K562 (cell line): ENCODE measurements at regions not wholly inside any gene's neighbourhood (a gene's known extent, or its start where the extent isn't known, plus 50 kb on each side); places are given as distances from the start of the nearest gene placed in this dataset.

Experiments used
- ATAC-seq: fragments of 200-7000 bp; cut with Tn5 transposase; 3 replicates; pipeline ENCODE4 v1.9.1; 2020; ENCODE audit warnings: moderate library complexity
- BruUV-seq: library from RNA; stranded (reverse); fragments of 400-500 nt; replicated peaks from 2 replicates; lab custom pipeline; 2021; lab: Mats Ljungman, UMichigan
- CTCF ChIA-PET: fragments of 300-600 bp; formaldehyde crosslinking; extraction: SDS; loops from one replicate; lab custom pipeline; 2021; ENCODE audit warnings: low intra/inter-chr PET ratio; lab: Yijun Ruan, JAX
- POLR2A ChIA-PET: fragments of 300-600, 350-650 bp; sonication (Branson Sonifier 250); formaldehyde crosslinking; extraction: SDS; loops from one replicate; lab custom pipeline; 2021; ENCODE audit warnings: antibody characterized with exemption, inconsistent platforms; lab: Yijun Ruan, JAX
- DNase-seq, 4 experiments: peaks; one replicate each; pipeline versions ENCODE4 v3.0.0 to v3.0.0-alpha.2; 2011 to 2018; ENCODE audit warnings: low spot score in 3 of 4, mixed read lengths in 3 of 4; ENCODE audit errors: extremely low read depth in 1 of 4
- FAIRE-seq: peaks from 2 replicates; lab custom pipeline; 2011; peaks lifted over from hg19 to GRCh38; lab: Jason Lieb, UNC
- H2AFZ ChIP-seq: 2 replicates; pipeline ENCODE4 v1.6.0; 2011; ENCODE audit warnings: low read depth, low read length, control low read depth, inconsistent platforms
- H3K27ac ChIP-seq: fragments of 200-600 bp; 3 replicates; pipeline ENCODE4 v1.8.0; 2011; ENCODE audit warnings: low read depth, mild to moderate bottlenecking, control low read depth, inconsistent platforms, low read length, moderate library complexity, mixed read lengths; ENCODE audit errors: extremely low read depth
- H3K27me3 ChIP-seq, 2 experiments: fragments of 300-600 bp in 1 of 2; 2 replicates in 1 of 2; 3 replicates in 1 of 2; pipeline versions ENCODE4 v1.6.0 to v1.8.0; 2011; ENCODE audit warnings: inconsistent platforms in 2 of 2, low read length in 2 of 2, mild to moderate bottlenecking in 1 of 2, mixed read lengths in 1 of 2, moderate library complexity in 1 of 2; ENCODE audit not compliant: control insufficient read depth in 2 of 2, insufficient read depth in 2 of 2
- H3K36me3 ChIP-seq: fragments of 300-600 bp; 3 replicates; pipeline ENCODE4 v1.8.0; 2011; ENCODE audit warnings: mild to moderate bottlenecking, low read length, inconsistent platforms; ENCODE audit not compliant: control insufficient read depth, insufficient read depth
- H3K4me1 ChIP-seq, 2 experiments: fragments of 200-600 bp in 1 of 2; replicated peaks in 1 of 2; 2 replicates in 1 of 2; 3 replicates in 1 of 2; pipeline versions ENCODE4 v1.5.1 to v1.8.0; 2011; ENCODE audit warnings: inconsistent platforms in 2 of 2, low read length in 2 of 2, mild to moderate bottlenecking in 1 of 2, mixed read lengths in 1 of 2, moderate library complexity in 1 of 2; ENCODE audit not compliant: control insufficient read depth in 2 of 2, insufficient read depth in 2 of 2
- H3K4me2 ChIP-seq: 2 replicates; pipeline ENCODE4 v1.6.1; 2011; ENCODE audit warnings: low read length, control low read depth, inconsistent platforms, mixed read lengths; ENCODE audit not compliant: insufficient read depth
- H3K4me3 ChIP-seq: fragments of 200-600 bp; sonication (generic), shearing (Covaris generic); 2 replicates; pipeline ENCODE4 v1.5.1; 2016; ENCODE audit warnings: control low read depth, inconsistent platforms
- H3K79me2 ChIP-seq: fragments of 200-600 bp; 3 replicates; pipeline ENCODE4 v1.8.0; 2011; ENCODE audit warnings: low read length, inconsistent platforms; ENCODE audit not compliant: control insufficient read depth, insufficient read depth
- H3K9ac ChIP-seq, 2 experiments: 2 replicates each; pipeline versions ENCODE4 v1.6.0 to v1.6.1; 2011; ENCODE audit warnings: low read depth in 2 of 2, low read length in 2 of 2, control low read depth in 1 of 2, inconsistent platforms in 1 of 2, mild to moderate bottlenecking in 1 of 2, mixed read lengths in 1 of 2; ENCODE audit not compliant: insufficient read depth in 1 of 2
- H3K9me1 ChIP-seq: one replicate; pipeline ENCODE4 v1.6.0; 2011; ENCODE audit warnings: inconsistent platforms, mild to moderate bottlenecking, low read length, moderate library complexity; ENCODE audit not compliant: control insufficient read depth, insufficient read depth
- H3K9me3 ChIP-seq: replicated peaks from 2 replicates; pipeline ENCODE4 v1.5.1; 2011; ENCODE audit warnings: low read depth, low read length, inconsistent platforms; ENCODE audit not compliant: control insufficient read depth, insufficient read depth
- H4K20me1 ChIP-seq: replicated peaks from 2 replicates; pipeline ENCODE4 v1.6.1; 2011; ENCODE audit warnings: low read length, inconsistent platforms, mixed read lengths; ENCODE audit not compliant: control insufficient read depth, insufficient read depth
- ERF ChIP-seq: fragments of 450-650 bp; formaldehyde crosslinking; IDR thresholded peaks from 2 replicates; pipeline ENCODE4 v1.4.0; 2020; ENCODE audit warnings: mild to moderate bottlenecking, mixed read lengths
- ETS2 ChIP-seq: IDR thresholded peaks from 2 replicates; pipeline ENCODE4 v1.6.1; 2016; ENCODE audit warnings: borderline replicate concordance, missing genetic modification characterization, mild to moderate bottlenecking, moderate library complexity, missing compliant biosample characterization; ENCODE audit not compliant: poor library complexity, severe bottlenecking
- GTF2E2 ChIP-seq: fragments of 200-800 bp; sonication (Bioruptor generic); IDR thresholded peaks from 2 replicates; pipeline ENCODE4 v1.6.1; 2016; ENCODE audit warnings: missing genetic modification characterization, missing compliant biosample characterization
- HNRNPH1 ChIP-seq: fragments of 200-400 bp; formaldehyde crosslinking; optimal IDR thresholded peaks from 2 replicates; pipeline ENCODE3; 2017; ENCODE audit warnings: low read depth, mild to moderate bottlenecking, low read length, moderate library complexity
- MEF2A ChIP-seq: IDR thresholded peaks from 2 replicates; pipeline ENCODE4 v1.6.1; 2011; ENCODE audit warnings: low read depth, mild to moderate bottlenecking, low read length, moderate library complexity; ENCODE audit not compliant: control insufficient read depth
- MXI1 ChIP-seq: IDR thresholded peaks from 2 replicates; pipeline ENCODE4 v1.6.1; 2011; ENCODE audit warnings: low read depth, mild to moderate bottlenecking, improper control_type of control experiment, low read length
- PHF21A ChIP-seq: fragments of 450-650 bp; IDR thresholded peaks from 2 replicates; pipeline ENCODE4 v1.6.1; 2017; ENCODE audit warnings: low read depth, borderline replicate concordance
- PRPF4 ChIP-seq: fragments of 200-400 bp; formaldehyde crosslinking; IDR thresholded peaks from one replicate; pipeline ENCODE4 v1.6.1; 2017; ENCODE audit warnings: low read length, low read depth, mild to moderate bottlenecking; ENCODE audit not compliant: insufficient read depth, poor library complexity, severe bottlenecking
- ZNF23 ChIP-seq: fragments of 250-450 bp; sonication (Bioruptor Pico); IDR thresholded peaks from 2 replicates; pipeline ENCODE4 v1.4.0; 2020; ENCODE audit warnings: mild to moderate bottlenecking
- WGBS: fragments of 100-300 bp; shearing (Covaris generic); methylation state at CpG from one replicate; pipeline ENCODE4 v1.1.6; 2016; ENCODE audit warnings: low coverage, mixed read lengths; ENCODE audit not compliant: insufficient coverage; ENCODE audit errors: missing lambda C conversion rate; 5-methylcytosine and 5-hydroxymethylcytosine counted together
- in situ Hi-C: fragments of 300-500 bp; cut with MboI; formaldehyde crosslinking; loops from 4 replicates; pipeline ENCODE4 v1.15.0; 2018; ENCODE audit warnings: inconsistent platforms, mixed read lengths
- intact Hi-C: fragments of 100-400 bp; cut with micrococcal nuclease; formaldehyde crosslinking; loops from 2 replicates; pipeline ENCODE4 v1.14.2; 2022
- TF ChIP-seq, protein P1 (sequence below): fragments of 250-450 bp; sonication (Bioruptor Pico); IDR thresholded peaks from 2 replicates; pipeline ENCODE4 v1.5.0; 2021; ENCODE audit warnings: mild to moderate bottlenecking, moderate library complexity

DNA sequence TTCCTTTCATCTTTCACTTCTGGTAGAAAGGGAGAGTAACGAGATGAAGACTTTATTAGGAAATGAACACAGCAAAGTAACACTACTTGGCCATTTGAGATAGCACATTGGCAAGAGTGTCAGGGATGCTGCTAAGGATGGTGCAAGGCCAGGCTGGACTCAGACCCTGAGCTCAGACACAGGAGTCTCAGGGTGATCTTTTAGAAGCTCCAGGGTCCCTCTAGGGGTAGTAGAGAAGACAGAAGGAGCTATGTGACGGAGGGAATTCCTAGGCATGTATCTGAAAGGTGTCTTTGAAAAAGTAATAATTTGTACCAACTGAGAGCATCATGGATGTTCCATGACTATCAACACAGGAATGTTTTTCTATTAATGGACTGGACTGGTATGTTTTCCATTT lies 436.5 kb downstream of the DHX35 start:
- H3K9me1 ChIP-seq = no peaks in the 10 kb centered on the region
- ChIA-PET POLR2A (no interaction called here), CTCF (no interaction called here)
- no peak overlapping the region for H3K27ac ChIP-seq
- TF ChIP-seq ETS2 (tag) (no peak), HNRNPH1 (no peak), GTF2E2 (tag) (no peak), MXI1 (no peak), ERF (CRISPR knock-in tag) (no peak), MEF2A (no peak), ZNF23 (CRISPR knock-in tag) (no peak), PRPF4 (no peak), PHF21A (no peak)
- TF ChIP-seq, protein P1, sequence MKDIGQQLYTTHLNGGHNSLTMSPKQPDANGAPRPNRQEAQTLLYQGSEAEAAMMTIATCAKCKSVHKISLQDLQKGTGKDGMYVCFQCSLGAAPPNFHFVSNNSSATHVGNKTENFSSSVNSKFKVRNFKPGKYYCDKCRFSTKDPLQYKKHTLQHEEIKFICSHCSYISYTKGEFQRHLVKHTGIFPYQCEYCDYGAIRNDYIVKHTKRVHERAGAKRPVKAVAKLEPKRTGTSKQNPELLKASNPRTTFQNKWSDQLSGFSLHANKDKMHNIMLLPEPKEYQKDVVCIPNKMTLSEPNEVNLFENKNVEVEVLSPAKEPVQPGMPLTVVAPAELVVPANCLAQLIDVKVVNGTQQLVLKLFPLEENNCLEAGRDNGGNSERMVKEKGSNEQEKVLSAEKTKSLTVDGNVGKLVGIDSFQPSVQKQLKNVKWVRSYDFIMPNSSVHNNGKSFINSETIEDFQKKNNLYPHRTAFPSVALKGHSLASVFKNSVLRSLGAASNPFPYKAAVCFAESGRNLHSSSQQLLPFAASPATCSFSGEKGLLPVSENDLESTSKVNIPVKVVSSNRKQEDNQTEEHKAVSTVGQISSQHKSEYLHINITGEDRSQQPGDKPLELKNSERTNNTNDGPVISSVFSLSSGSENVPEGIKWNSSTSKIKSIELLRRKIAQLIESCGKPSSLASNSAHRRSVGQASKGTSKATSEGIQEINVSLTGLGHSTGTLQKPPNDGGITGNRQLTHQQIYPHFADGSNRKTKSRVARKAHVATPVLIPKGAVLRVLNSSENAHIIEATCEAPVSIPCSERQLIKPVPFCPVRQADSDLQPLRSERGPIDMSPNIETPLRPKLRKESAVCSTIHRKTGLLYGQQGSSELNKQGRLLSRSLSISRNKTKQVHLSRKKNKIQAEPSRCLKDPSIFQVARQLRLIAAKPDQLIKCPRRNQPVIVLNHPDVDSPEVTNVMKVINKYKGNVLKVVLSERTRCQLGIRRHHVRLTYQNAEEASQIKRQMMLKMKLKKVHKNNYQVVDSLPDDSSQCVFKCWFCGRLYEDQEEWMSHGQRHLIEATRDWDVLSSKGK = no peak
- ATAC-seq (no peak), FAIRE-seq (no peak), DNase-seq (no peak)
- no peaks in the 10 kb centered on the region for H3K79me2 ChIP-seq
- H2AFZ ChIP-seq = no peak overlapping the region
- no TSS peak for BruUV-seq
- H3K27me3 ChIP-seq = no peaks in the 10 kb centered on the region
- in situ Hi-C loops (no loop called here), intact Hi-C loops (no loop called here)
- no peaks in the 10 kb centered on the region for H3K4me1 ChIP-seq
- no peaks in the 10 kb centered on the region; the same call in 1 of the 2 replicates for H3K9me3 ChIP-seq
- H4K20me1 ChIP-seq = no peaks in the 10 kb centered on the region
- WGBS = 0% methylated on average over 2 of the region's 2 CpGs
- H3K4me2 ChIP-seq = no peak overlapping the region
- no peak overlapping the region for H3K4me3 ChIP-seq
- H3K9ac ChIP-seq = no peak overlapping the region
- H3K36me3 ChIP-seq = no peaks in the 10 kb centered on the region
